ENCODE measurements at regions not wholly inside any gene's neighbourhood (a gene's known extent, or its start where the extent isn't known, plus 50 kb on each side); places are given as distances from the start of the nearest gene placed in this dataset.
"Not testable (repeated sequence)": the region's sequence is repeated elsewhere in the genome, so short reads cannot be mapped to it uniquely, and the experiment has no call there.

DNA sequence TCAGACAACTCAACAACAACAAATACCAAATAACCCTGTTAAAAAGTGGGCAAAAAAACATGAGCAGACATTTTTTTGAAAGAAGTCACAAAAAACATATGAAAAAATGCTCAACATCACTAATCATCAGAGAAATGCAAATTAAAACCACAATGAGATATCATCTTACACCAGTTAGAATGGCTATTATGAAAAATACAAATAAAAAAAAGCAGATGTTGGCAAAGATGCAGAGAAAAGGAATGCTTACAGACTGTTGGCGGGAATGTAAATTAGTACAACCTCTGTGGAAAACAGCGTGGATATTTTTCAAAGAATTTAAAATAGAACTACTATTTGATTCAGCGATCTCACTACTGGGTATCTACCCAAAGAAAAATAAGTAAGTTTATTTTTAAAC, 114.0 kb downstream of the SLC38A4 start:
- no peak for DNase-seq

DNA sequence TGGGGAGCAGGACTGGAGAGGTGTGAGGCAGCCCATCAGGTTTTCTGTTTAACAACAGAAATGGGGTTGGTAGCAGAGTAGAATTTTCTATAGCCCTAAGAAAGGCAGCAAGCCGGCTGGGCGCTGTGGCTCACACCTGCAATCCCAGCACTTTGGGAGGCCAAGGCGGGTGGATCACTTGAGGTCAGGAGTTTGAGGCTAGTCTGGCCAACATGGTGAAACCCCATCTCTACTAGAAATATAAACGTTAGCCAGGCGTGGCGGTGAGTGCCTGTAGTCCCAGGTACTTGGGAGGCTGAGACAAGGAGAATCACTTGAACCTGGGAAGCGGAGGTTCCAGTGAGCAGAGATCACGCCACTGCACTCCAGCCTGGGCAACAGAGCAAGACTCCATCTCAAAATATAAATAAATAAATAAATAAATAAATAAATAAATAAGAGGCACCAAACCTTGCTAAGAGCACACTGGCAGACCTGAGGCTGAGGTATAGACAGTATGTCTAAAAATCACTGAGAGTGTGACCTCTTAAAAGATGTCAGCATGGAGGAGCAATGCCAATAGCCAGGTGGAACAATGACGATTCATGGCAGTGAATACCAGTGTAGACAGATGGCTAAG, 115.6 kb downstream of the SLC38A4 start:
- DNase-seq, result no peak

DNA sequence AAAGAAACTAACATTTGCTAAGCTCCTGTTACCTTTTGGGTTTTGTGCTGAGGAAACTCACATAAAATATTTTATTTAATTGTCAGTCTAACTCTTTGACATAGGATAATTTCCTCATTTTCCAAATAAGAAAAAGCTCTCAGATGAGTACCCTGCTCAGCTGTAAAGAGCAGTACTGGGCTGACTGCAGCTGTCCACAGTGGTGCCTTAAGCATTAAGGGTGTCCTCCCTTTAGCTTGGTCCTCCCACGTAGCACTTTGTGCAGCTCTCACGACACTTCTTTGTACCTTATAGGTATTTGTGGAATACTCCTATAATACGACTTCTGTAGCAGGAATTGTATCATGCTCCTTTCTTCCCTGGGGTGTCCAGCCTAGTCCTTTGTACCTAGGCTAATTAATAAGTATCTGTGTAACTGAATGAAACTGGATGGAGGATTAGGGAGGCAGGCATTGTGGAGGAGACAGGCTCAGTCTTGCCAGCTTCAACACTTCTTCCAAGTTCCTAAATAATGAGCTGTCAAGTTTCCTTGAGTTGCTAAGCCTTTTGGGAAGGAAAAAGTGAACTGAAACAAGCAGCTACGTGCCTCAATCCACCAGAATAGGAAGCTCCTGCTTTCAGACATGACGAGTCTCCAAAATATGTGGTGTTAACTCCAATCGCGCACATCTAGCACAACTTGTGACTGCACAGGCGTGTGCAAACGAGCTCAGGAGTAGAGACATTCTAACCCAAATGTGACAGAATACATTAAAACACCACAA, 123.0 kb downstream of the SLC38A4 start:
- no peak for DNase-seq

DNA sequence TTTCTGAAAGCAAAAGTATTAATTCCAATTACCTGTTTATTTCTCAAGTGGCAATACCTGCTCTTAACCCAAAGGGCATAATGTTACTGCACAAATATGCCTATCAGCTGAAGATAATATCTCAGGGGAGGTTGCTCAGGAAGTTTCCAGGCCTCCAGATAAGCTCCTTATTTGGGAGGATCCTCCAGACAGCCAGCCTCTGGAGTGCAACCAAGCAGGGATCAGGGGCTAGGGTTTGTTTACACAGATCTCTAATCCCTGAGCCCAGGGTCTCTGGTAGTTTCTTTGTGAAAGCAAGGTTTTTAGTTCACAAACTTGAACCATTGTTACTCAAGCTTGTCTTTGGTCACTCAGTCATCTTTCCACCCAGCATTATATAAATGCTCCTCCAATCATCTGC, 124.4 kb downstream of the SLC38A4 start:
- no peak for DNase-seq

DNA sequence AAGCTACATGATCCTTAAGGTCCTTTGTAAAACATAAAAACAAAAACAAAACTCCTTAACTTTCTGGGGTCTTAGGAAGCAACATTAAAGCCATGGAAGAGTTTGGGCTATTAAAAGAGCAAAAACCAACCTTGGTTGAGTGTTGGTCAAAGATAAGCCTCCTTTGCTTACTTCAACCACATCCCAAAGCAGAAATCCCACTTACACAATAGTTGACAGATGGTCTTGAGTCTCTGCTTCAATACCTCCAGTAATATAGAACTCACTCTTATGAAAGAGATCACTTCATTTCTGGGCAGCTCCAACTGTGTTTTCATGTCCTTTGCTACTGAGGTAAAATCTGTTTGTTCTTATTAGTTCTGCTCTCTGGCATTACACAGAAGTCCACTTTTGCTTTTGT, 125.8 kb downstream of the SLC38A4 start:
- no peak for DNase-seq

DNA sequence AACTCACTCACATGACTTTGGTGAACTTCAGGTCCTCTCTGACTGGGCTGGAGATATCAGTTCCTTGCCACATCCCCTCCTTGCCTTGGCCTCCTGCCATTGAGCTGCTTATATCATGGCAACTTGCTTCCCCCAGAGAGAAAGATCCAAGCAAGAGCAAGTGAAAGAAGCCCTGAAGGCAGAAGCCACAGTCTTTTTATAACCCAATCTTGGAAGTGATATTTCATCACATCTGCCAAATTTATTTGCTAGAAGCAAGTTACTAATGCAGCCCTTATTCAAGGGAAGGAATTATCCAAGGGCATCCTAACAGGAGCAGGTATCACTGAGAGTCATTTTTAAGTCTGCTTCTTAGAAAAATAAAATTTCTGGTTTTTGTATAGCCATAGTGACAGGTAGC, 127.8 kb downstream of the SLC38A4 start:
- DNase-seq, result no peak

DNA sequence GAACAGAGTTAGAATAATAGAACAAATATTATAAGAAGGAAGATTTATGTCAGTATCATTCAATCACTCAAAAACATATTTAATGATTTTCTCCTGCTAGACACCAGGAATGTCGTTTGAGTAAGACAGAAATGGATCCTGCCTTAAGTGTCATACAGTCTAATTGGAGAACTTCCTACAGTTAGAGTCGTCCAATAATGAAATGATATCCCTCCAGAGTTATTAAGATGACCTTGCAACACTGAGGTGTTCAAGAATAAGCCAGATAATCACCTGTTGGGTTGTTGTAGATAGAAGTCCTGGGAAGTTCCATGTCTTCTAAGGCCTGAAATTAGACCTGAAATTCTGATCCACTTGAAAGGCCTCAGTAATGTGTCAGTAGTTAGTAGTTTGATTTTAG, 132.3 kb downstream of the SLC38A4 start:
- no peak for DNase-seq

DNA sequence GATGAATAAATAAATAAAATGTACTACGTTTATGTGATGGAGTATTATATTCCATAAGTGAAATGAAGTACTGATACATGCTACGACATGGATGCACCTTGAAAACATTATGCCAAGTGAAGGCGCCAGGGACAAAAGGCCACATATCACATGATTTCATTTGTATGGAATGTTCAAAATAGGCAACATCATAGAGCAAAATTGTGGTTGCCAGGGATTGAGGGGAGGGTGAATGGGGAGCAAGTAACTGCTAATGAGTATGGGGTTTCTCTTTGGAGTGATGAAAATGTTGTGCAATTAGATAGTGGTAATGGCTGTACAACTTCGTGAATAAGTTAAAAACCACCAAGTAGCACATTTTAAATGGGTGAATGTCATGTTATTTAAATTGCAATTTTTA, 132.8 kb downstream of the SLC38A4 start:
- DNase-seq, result no peak

DNA sequence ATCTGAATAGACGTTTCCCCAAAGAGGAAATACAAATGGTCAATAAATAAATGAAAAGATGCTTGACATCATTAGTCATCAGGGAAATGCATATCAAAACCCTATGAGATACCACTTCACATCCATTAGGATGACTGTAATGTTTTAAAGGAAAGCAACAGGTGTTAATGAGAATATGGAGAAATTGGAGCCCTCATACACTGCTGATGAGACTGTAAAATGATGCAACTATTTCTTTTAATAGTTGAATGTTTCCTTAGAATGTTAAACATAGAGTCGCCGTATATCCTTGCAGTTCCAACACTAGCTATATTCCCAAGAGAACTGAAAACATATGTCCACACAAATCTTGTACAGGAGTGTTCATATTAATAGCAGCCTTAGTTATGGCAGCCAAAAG, 133.2 kb downstream of the SLC38A4 start:
- DNase-seq, result no peak

DNA sequence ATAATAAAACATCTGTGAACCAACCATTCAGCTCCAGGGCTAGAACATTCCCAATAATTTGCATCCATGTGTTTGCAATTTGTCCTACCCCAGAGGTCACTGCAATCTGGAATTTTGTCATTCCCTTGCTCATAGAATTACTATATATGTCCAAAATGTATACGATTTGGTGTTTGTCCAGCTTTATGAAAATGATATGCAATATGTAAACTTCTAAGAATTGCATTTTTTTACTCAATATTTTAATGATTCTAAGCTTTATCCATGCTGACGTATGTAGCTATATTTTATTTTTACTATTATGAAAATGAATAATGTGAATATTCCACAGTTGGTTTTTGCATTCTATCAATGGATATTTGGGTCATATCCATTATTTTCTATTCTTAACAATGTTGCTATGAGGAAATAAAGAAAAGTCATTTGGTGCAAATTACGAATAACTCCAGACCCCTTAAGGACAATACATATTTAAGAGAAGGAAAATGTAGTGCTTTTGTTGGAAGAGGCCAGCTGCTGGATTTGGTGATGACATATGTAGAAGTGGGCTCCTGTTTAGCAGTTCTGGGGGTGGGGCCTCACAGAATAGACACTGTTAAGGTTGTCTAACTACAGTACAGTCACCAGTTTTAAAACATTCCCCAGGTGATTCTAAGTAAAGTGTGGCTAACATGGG, 139.4 kb downstream of the SLC38A4 start:
- DNase-seq, result no peak

DNA sequence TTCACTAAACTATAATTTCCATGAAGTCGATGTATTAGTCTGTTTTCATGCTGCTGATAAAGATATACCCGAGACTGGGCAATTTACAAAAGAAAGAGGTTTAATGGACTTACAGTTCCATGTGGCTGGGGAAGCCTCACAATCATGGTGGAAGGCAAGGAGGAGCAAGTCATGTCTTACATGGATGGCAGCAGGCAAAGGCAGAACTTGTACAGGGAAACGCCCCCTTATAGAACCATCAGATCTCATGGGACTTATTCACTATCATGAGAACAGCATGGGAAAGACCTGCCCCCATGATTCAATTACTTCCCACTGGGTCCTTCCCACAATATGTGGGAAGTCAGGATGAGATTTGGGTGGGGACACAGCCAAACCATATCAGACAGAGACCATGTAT, 141.6 kb downstream of the SLC38A4 start:
- not testable (repeated sequence) for DNase-seq

DNA sequence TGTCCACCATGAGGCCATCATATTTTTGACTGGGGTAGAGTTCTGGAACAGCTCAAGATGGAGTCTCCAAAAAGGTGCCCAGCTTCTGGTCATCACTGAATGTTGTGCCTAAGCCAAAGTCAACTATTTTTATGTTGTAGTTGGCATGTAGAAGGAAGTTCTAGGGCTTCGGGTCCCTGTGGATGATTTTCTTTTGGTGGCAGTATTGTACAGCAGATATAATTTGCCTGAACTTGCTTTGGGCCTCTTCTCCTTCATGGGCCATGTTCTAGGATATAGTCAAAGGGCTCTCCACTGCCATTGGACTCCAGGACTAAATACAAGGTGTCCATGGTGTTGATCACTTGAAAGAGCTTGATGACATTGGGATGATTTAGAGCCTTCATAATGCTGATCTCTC, 143.6 kb downstream of the SLC38A4 start:
- no peak for DNase-seq

DNA sequence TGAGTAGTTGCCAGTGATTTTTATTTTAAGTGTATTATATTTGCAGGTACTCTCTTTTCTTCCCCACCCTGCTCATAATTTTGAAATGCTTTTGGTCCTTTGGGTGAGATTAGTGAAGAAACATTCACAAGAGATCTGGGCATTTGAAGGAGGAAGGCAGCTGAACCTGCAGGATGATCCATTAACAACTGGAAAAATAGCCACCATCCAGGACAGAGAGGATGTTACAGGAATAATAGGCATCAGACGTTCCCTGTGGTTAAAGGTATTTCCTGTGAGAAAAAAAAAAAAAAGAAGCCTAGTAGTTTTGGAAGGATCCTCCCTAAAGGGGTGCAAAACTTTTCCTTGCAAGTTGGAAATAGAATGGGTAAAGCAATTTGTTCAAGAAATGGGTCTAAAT, 145.3 kb downstream of the SLC38A4 start:
- no peak for DNase-seq

DNA sequence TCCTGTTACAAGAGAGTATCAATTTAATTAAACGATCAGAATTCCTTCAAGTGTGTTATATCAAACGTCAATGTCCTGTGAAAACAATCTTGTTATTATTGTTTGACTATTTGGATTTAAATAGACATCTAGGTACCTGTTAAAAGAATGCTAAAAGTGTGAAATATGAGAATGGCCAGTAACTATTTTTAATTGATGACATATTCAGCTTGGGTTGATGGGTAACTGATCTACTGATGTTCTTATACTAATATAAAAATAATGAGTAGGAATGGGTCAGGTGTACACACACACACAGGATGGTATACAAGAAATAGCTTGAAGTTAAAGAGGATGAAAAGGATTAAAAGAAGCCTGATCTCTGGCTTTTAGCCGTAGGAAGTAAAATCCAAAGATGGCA, 146.0 kb downstream of the SLC38A4 start:
- DNase-seq, result no peak

DNA sequence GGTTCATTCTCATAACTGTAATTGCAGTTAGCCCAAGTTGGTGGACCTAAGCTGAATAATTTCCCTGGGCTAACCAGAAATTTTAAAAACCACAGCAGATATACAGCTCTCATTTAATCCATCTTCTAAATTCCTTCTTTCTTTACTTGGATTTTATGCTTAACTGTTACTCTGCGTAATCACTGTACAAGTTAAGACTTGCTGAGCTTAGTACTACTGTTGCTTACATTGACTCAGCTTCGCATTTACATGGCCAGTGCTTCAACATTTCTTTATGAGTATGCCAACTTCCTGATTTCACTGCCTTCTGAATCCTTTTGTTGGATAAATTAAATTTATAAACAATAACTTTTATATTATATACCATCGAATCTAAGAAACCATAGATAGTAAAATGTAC, 147.4 kb downstream of the SLC38A4 start:
- DNase-seq, result no peak

DNA sequence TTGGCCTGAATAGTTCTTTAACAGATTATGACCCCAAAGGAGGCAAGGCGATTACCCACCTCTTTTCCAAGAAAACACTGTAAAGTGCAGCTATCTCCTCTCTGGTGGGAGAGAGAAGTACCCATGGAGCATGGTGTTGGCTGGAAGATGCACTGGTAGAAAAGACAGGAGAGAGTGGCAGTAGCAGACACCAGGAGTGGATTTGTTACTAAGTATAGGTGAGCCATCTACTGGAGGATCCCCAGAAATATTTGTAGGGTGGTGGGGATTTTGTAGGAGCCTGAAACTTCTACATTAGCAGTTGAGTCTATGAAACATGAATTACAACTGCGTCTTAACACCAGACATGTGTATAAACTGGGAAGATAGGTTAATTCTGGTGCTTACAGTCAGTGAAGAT, 148.0 kb downstream of the SLC38A4 start:
- DNase-seq, result peak; percentile 10

DNA sequence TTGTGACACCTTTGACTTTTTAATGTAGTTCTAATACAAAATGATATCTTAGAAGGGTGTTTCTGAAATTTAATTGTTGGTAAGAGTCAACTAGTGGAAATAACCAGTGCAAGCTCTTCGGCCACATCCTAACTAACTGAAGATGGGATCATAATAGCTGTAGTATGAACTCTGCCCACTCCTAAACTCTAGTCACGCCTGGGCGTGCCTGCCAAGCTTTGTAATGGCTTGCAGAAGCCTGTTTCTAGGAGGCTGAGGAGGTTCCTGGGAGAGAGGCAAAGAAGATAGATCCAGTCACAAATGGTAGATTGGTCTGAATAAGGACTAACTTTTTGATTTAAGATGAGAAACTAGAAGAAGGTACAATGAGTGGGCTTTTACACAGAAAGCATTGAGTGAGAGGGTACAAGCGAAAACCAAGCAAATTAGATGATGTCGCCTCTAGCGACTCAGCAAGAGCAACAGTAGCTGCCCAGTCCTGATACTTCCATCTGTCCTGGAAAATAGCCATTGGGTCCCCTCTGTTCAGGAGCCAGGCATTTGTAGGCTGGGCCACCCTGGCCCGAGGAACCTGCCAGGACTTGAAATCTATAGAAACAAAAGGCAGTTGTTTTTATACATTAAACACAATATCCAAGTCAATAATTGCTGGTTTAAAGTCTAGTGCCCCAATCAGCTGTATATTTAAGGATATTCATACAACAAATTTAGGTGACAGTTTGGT, 148.8 kb downstream of the SLC38A4 start:
- no peak for DNase-seq

DNA sequence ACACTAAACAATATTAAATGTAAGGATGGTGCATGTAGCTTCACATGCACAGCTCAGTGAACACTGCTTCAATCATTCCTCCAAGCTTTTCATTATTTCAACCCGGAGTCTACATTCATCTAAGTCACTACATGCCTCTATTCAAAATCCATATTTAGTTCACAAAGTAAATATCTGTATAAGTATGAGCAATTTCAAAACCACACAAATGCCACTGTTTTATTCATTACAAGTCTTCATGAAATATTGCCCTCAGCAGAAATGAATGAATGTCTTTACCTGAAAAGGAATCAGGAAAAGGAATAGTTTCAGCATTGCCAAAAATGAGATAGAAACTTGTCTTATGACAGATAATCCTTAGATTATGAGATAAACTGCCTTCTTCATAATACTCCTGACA, 149.4 kb downstream of the SLC38A4 start:
- DNase-seq, result no peak

DNA sequence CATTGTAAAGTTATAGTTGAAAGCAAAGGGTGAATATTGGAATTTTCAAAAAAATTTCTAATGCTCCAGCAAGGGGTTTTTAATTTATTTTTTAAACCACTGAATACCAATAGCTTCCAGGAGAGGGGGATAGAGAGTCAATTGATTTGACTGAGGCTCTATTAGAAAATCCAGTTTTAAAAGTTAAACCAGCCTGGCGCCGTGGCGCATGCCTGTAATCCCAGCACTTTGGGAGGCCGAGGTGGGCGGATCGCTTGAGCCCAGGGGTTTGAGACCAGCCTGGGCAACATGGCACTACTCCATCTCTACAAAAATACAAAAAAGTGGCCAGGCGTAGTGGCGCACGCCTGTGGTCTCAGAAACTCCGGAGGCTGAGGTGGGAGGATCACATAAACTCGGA, 150.1 kb downstream of the SLC38A4 start:
- DNase-seq, result no peak

DNA sequence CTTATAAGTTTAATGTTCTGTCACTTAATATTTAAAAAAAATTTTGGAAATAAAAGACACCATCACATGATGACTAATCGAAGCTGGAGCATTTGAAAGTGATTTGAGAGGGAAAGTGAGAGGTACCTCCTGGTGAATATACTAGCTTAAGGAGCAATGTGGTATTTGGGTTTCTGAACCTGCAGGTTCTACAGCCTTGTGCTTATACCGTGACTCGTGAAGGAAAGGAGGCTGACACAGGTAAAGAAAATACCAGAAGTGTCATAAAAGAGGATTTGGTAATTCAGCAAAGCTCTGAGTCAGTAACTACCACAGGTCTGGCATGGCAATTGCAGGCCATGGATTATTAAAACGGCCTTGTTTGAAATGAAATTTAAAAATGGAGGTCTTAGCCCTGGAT, 151.0 kb downstream of the SLC38A4 start:
- no peak for DNase-seq

DNA sequence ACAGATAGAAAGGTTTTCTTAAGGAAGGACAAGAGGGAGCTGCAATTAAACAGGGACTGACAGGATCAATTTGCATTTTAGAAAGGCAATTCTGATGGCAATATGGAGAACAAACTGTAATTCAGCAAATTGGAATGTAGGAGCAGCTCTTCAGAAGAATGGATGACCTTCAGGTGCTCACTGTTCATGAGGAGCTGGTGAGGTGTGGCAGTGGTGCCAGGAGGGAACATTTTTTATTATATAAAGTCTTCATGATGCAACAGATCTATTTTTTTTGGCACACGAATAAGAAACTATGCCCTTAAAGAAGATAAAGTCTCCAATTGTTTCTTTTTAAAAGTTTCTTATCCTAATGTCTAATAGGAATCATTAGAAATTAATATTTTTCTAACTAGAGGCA, 151.7 kb downstream of the SLC38A4 start:
- no peak for DNase-seq

DNA sequence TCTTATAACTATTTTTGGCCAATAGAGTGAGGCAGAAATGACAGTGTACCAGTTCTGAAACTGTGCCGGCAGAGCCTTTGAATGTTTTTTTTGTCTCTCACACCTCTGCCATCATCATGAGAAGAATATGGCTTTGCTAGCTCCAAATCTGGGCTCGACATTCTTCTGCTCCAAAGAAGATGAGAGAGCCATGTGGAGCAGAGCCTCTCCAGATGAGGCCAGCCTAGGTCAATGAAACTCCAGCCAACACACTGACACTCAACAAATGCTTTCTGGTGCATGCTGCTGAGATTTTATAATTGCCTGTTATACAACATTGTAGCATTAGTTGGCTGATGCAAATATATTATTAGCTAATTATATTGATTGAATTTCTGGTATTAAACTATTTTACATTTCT, 154.7 kb downstream of the SLC38A4 start:
- DNase-seq, result no peak

DNA sequence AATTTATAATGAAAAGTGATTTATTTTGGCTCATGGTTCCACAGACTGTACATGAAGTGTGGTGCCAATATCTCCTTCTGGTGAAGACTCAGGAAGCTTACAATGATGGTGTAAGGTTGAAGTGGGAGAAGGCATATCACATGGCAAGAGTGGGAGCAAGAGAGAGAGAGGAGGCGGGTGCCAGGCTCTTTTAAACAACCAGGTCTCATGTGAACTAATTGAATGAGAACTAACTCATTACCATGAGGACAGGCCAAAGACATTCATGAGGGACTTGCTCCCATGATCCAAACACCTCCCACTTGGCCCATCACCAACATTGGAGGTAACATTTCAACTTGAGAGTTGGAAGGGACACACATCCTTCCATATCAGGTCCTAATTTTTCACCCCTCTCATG, 155.2 kb downstream of the SLC38A4 start:
- DNase-seq, result no peak

DNA sequence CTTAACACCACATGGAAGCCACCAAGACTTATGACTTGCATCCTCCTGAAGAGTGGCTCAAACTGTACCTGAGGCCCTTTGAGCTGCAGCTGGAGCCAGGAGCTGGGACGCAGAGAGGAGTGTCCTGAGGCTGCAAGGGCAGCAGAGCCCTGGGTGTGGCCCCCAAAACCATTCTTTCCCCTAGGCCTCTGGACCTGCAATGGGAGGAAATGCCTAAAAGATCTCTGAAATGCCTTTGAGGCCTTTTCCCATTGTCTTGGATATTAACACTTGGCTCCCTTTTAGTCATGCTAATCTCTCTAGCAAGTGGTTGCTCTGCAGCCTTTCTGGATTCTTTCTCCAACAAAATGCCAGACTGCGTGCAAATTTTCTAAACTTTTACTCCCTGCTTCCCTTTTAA, 156.1 kb downstream of the SLC38A4 start:
- DNase-seq, result no peak

All from NCI-H748 treated with DMSO at 0.1 percent for 48 hours (cell line).